HEK293T (cell line): ENCODE measurements at regions not wholly inside any gene's neighbourhood (a gene's known extent, or its start where the extent isn't known, plus 50 kb on each side); places are given as distances from the start of the nearest gene placed in this dataset.

Source experiments
- CTCF ChIA-PET: fragments of 350-600 bp; formaldehyde crosslinking; extraction: SDS; loops from one replicate; lab custom pipeline; 2021; ENCODE audit warnings: antibody characterized with exemption, inconsistent platforms; lab: Yijun Ruan, JAX
- POLR2A ChIA-PET: fragments of 350-600 bp; formaldehyde crosslinking; extraction: SDS; loops from one replicate; lab custom pipeline; 2020; ENCODE audit warnings: antibody characterized with exemption, inconsistent platforms; lab: Yijun Ruan, JAX
- DNase-seq: peaks from one replicate; pipeline ENCODE4 v3.0.0; 2012; ENCODE audit warnings: mixed read lengths; ENCODE audit errors: extremely low spot score
- ARNT ChIP-seq: fragments of 450-650 bp; IDR thresholded peaks from 2 replicates; pipeline ENCODE4 v1.6.1; 2017; ENCODE audit warnings: mild to moderate bottlenecking
- BHLHE40 ChIP-seq: fragments of 450-650 bp; IDR thresholded peaks from 2 replicates; pipeline ENCODE4 v1.6.1; 2016; ENCODE audit warnings: mild to moderate bottlenecking, moderate library complexity, borderline replicate concordance
- CTBP1 ChIP-seq: fragments of 450-650 bp; IDR thresholded peaks from 2 replicates; pipeline ENCODE4 v1.6.1; 2016; ENCODE audit warnings: borderline replicate concordance
- ELF4 ChIP-seq: fragments of 450-650 bp; IDR thresholded peaks from 2 replicates; pipeline ENCODE4 v1.6.1; 2017; ENCODE audit warnings: antibody characterized with exemption
- FOXA1 ChIP-seq: fragments of 450-650 bp; IDR thresholded peaks from 2 replicates; pipeline ENCODE4 v1.6.1; 2016; ENCODE audit warnings: mild to moderate bottlenecking
- FOXK2 ChIP-seq: fragments of 450-650 bp; IDR thresholded peaks from 2 replicates; pipeline ENCODE4 v1.6.1; 2016; ENCODE audit warnings: mild to moderate bottlenecking
- FOXM1 ChIP-seq: fragments of 450-650 bp; IDR thresholded peaks from 2 replicates; pipeline ENCODE4 v1.6.1; 2017; ENCODE audit warnings: mild to moderate bottlenecking, borderline replicate concordance
- HDGF ChIP-seq: fragments of 450-650 bp; IDR thresholded peaks from 2 replicates; pipeline ENCODE4 v1.6.1; 2017; ENCODE audit warnings: antibody characterized with exemption, borderline replicate concordance
- L3MBTL2 ChIP-seq: fragments of 450-650 bp; conservative IDR thresholded peaks from 2 replicates; pipeline ENCODE4 v1.6.1; 2016; ENCODE audit warnings: mild to moderate bottlenecking
- LEF1 ChIP-seq: fragments of 450-650 bp; IDR thresholded peaks from 2 replicates; pipeline ENCODE4 v1.6.1; 2017; ENCODE audit warnings: mild to moderate bottlenecking, borderline replicate concordance
- NFRKB ChIP-seq: fragments of 450-650 bp; IDR thresholded peaks from 2 replicates; pipeline ENCODE4 v1.6.1; 2016; ENCODE audit warnings: mild to moderate bottlenecking, moderate library complexity
- SP1 ChIP-seq: fragments of 450-650 bp; IDR thresholded peaks from 2 replicates; pipeline ENCODE4 v1.6.1; 2017
- SUZ12 ChIP-seq: fragments of 450-650 bp; IDR thresholded peaks from 2 replicates; pipeline ENCODE4 v1.6.1; 2016; ENCODE audit warnings: mild to moderate bottlenecking
- TARDBP ChIP-seq: fragments of 450-650 bp; IDR thresholded peaks from 2 replicates; pipeline ENCODE4 v1.6.1; 2016
- ZNF384 ChIP-seq: fragments of 450-650 bp; IDR thresholded peaks from 2 replicates; pipeline ENCODE4 v1.6.1; 2016
- TF ChIP-seq, protein P1 (sequence below): fragments of 450-650 bp; IDR thresholded peaks from 2 replicates; pipeline ENCODE4 v1.6.1; 2016

DNA sequence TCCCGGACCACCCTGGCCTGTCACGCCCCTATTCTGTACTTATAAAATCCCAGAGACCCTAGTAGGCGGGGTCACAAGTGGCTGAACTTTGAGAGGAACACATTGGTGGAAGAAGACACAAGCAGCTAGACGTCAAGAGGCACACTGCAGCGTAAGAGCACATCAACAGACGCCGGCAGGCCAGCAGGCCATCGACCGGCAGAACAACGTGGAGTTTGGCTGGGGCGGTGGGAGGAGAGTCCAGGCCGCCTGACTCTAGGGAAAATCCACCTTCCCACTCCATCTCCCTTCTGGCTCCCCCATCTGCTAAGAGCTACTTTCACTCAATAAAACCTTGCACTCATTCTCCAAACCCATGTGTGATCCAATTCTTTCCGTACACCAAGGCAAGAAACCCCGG, 601.8 kb upstream of the CDH2 start:
- ChIA-PET POLR2A (no interaction called here), CTCF (interaction anchor here (1.2 kb wide), 1 partner anchor 131 kb away, joined by 3 read pairs; no protein-coding TSS in a partner anchor)
- no peak for DNase-seq
- TF ChIP-seq SUZ12 (no peak), FOXA1 (no peak), ELF4 (no peak)
- TF ChIP-seq, protein P1, sequence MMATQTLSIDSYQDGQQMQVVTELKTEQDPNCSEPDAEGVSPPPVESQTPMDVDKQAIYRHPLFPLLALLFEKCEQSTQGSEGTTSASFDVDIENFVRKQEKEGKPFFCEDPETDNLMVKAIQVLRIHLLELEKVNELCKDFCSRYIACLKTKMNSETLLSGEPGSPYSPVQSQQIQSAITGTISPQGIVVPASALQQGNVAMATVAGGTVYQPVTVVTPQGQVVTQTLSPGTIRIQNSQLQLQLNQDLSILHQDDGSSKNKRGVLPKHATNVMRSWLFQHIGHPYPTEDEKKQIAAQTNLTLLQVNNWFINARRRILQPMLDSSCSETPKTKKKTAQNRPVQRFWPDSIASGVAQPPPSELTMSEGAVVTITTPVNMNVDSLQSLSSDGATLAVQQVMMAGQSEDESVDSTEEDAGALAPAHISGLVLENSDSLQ = no peak

DNA sequence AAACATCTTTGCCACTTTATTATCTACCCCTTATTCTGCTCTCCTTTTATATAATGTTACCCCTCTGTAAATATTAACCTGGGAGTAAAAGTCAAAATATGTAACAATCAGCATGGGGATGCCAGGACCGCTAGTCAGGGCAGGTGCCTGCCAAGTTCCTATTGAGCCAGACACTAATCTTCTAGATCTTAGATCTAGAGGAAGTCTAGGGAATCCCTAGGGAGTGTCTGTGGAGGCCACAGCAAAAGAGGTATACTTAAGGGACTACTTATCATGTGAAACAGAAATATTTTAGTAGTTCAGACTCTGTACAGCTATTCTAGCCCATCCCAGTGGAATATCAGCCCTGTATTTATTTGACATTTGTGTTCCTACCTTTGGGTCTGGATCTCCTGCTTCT, 600.8 kb upstream of the CDH2 start:
- POLR2A ChIA-PET = no interaction called here
- no peak for DNase-seq
- no peak for TF ChIP-seq NFRKB
- TF ChIP-seq LEF1 = no peak
- TF ChIP-seq, protein P1 = no peak
- no peak for TF ChIP-seq FOXA1
- no peak for TF ChIP-seq L3MBTL2
- TF ChIP-seq BHLHE40 = no peak
- TF ChIP-seq CTBP1 = no peak
- no peak for TF ChIP-seq FOXK2
- no peak for TF ChIP-seq HDGF
- CTCF ChIA-PET = interaction anchor here (1.2 kb wide), 1 partner anchor 132 kb away, joined by 3 read pairs; no protein-coding TSS in a partner anchor

DNA sequence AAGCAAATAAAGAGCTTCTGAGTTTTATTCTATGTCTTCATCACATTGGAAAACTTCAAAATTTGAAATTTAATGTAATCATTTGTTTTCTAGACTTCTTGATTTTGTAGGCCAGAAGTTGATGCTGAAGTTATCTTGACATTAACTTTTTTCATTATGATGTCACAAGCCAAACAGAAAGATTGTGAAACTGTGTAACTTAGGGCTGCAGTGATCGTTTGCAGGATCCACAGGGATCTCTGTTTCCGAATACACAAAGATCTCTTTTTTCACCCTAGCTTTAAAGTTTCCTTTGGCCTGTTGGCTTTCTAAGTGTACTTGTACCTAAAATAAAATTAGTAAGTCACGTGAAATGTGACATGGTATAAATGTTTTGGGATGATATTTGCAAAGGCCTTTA, 594.9 kb upstream of the CDH2 start:
- no peak for DNase-seq
- ChIA-PET CTCF (no interaction called here), POLR2A (no interaction called here)
- TF ChIP-seq, protein P1 = no peak
- TF ChIP-seq CTBP1 = no peak
- no peak for TF ChIP-seq LEF1
- no peak for TF ChIP-seq L3MBTL2
- TF ChIP-seq FOXM1 = no peak
- TF ChIP-seq BHLHE40 = no peak
- no peak for TF ChIP-seq TARDBP
- TF ChIP-seq NFRKB = no peak

DNA sequence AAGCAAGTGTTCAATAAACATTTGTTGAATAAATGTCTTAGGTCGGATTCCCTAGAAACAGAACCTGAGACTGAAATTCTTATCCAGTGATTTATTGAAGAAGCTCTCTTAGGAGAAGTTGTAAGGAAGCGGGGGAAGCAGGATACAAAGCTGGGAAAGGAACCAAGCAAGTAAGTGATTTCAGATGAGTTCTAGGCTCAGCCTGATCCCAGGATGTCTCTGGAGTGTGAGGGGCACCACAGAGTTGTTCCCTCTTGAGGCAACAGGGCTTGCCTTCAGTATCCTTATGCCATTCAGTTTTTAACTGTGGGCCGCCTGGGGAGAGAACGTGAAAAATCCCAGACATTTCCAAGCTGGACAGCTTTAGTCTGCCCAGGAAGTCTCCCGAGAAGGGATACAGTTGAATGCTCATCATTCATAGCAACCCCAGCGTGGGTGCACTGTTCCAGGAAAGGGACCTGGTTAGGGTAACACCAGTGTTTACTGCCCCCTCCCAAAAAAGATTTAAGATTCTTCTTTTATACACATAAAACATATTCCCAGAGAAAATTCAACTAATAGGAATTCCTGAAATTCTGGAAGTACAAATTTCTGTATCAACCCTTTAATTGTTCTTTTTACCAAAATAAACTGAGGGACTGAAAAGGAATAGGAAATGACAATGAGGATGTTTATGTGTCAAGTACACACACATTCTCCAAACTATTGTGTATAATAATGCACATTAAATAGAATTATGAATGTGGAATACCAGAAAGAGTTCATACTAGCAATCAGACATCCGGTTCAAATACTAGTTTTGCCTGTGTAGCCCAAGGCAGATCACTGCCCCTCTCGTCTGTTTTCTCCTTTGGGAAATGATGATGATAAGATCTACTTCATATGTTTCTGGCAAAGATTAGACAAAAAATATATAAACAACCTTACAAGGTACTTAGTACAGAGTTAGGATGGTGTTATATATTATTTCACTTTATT, 592.1 kb upstream of the CDH2 start:
- ChIA-PET POLR2A (no interaction called here), CTCF (no interaction called here)
- DNase-seq = no peak
- TF ChIP-seq SP1 = no peak
- TF ChIP-seq HDGF = no peak
- no peak for TF ChIP-seq ZNF384
- TF ChIP-seq NFRKB = no peak
- TF ChIP-seq FOXA1 = no peak
- TF ChIP-seq FOXM1 = no peak
- TF ChIP-seq LEF1 = no peak
- no peak for TF ChIP-seq TARDBP
- TF ChIP-seq BHLHE40 = no peak
- TF ChIP-seq ARNT = no peak
- TF ChIP-seq SUZ12 = no peak
- no peak for TF ChIP-seq FOXK2
- TF ChIP-seq ELF4 = no peak
- TF ChIP-seq, protein P1 = no peak
- TF ChIP-seq L3MBTL2 = no peak

DNA sequence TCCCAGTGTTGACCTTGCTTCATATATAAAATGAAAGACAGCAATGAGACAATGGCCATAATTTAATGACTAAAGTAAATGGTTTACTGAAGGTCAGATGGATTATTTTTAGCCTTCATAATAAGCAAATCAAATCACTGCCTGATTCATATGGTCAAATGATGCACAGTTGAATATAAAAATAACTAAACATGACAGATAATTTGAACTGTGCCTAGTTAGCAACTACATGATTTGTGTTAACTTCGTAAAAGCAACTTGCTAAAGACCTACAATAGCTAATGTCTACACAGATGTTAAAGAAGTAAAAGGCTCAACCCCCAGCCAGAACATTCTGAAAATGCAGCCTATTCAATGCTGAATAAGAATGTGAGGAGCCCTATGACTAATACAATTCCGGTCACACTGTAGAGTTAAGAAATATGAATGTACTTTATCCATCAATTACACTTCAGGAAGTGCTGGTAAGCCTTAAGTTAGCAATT, 590.8 kb upstream of the CDH2 start:
- POLR2A ChIA-PET = no interaction called here
- no peak for DNase-seq
- CTCF ChIA-PET = no interaction called here
- no peak for TF ChIP-seq FOXK2
- no peak for TF ChIP-seq L3MBTL2
- TF ChIP-seq SUZ12 = no peak
- TF ChIP-seq CTBP1 = no peak
- TF ChIP-seq FOXA1 = no peak

DNA sequence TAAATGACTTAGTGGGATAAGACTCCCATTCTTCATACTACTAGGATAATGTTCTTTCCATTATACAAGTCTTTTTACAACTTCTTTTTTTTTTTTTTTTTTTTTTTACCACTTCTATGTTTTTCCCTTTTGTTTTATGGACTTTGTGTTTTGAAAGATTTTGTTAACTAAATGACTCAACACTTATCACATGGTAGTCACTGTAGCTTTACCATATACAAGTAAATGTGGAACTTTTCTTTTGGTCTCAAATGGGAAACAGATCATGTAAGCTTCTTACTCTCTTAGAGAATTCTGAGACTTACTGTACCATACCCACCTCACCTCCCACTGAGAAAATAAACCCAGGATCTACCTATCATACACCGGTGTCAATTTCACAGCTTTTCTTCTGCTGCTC, 590.3 kb upstream of the CDH2 start:
- no peak for TF ChIP-seq LEF1
- TF ChIP-seq BHLHE40 = no peak
- TF ChIP-seq, protein P1 = no peak
- TF ChIP-seq CTBP1 = no peak
- TF ChIP-seq ZNF384 = no peak
- TF ChIP-seq NFRKB = no peak
- no peak for TF ChIP-seq TARDBP
- TF ChIP-seq SUZ12 = no peak
- no peak for TF ChIP-seq L3MBTL2
- TF ChIP-seq HDGF = no peak
- ChIA-PET CTCF (no interaction called here), POLR2A (no interaction called here)
- no peak for DNase-seq
